Muscle of back (tissue), 3 donors: ENCODE measurements at regions not wholly inside any gene's neighbourhood (a gene's known extent, or its start where the extent isn't known, plus 50 kb on each side); places are given as distances from the start of the nearest gene placed in this dataset.
"Not testable (repeated sequence)": the region's sequence is repeated elsewhere in the genome, so short reads cannot be mapped to it uniquely, and the experiment has no call there.

Experiments
- DNase-seq, 3 donors: peaks; one replicate each; pipeline versions ENCODE4 v3.0.0 to v3.0.0-alpha.2; 2013

GRCh38 chr5:71822065-71822464 lies 103.0 kb downstream of the CARTPT start:
- not testable (repeated sequence) for DNase-seq

DNA sequence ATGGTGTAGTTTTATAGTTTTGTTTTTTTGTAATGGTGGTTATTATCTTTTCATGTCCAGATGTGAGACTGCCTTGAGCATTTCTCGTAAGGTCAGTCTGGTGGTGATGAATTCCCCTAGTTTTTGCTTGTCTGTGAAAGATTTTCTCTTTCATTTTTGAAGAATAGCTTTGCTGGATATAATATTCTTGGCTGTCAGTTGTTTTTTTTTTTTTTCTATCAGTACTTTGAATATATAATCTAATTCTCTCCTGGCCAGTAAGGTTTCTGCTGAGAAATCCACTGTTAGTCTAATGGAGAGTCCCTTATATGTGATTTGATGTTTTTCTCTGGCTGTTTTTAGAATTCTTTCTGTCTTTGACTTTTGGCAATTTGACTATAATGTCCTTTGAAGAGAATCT lies 106.9 kb downstream of the CARTPT start:
- DNase-seq, result no peak

DNA sequence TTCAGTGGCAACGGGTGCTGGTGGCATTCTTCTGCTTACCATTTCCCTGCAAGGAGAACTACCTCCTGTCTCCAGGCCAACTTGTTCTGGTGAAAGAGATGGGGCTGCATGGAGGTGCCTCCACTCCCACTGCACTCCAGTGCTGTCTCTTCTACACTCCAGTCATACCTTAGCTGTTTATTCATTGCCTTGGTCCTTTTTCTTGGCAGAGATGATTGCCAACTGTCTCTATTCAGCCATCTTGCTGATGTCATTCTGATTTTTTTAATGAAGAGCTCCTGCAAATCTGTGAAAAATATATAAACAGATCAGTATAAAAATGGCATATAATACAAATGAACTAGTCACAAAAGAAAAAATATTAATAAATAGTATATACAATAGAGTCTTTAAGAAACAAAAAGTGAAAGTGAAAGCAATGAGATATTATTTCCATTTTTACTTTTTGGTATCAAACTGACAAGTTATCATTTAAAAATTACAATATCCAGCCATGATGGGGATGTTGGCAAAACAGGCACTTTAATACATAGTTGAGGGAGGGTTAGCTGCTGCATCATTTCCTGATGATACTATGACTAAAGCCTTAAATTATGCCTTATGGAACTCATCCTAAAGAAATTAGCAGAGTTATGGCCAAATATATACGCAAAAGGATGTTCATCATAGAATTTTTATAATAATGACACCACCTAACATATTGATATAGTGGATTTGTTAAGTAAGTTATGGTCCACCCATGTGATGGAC lies 109.4 kb downstream of the CARTPT start:
- peak in 1 of 3 donors; percentile 64 for DNase-seq

DNA sequence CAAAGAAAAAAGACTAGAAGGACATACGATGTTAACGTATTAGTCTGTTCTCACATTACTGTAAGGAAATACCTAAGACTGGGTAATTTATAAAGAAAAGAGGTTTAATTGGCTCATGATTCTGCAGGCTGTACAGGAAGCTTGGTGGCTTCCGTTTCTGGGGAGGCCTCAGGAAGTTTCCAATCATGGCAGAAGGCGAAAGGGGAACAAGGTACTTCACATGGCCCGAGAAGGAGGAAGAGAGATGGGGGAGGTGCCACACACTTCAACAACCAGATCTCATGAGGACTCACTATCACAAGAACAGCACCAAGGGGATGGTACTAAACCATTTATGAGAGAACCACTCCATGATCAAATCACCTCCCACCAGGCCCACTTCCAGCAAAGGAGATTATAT lies 110.1 kb downstream of the CARTPT start:
- DNase-seq, result no peak

DNA sequence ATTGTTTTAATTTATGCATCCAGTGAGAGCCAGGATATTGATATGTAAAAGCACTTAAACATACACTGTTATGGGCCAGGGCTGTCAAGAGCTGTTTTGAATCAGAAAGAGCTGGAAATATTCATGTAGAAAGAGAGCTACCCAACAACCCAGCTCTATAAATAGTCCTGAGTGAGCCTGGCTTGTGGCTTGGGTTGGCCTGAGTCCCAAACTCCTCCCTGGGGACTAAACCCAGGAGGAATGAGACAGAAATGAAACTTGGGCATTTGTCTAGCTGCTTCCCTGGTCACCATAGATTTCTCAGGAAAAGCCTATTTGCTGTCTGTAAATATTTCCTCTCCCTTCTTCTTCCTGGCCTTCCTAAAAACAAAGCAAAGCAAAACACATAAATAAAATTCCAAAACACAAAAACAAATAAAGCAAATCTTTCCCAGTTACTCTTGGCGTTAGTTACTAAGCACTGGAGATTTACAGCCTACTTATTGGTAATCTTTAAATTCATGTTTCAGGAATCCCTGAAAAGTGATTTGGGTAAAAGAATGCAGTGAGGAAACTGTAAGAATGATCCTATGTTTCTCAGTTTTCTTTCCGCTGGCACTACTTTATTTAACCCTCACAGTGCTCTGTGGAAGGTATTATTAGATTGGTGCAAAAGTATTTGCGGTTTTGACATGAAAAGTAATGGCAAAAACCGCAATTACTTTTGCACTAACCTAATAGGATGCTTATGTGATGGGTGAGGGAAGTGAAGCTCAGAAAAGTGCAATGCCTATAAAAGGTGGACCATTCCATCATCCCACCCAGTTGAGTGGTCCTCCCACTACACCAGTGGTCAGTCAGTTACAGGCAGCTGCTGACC lies 111.8 kb downstream of the CARTPT start:
- peak; percentile 64 to 91 (median 86) for DNase-seq

DNA sequence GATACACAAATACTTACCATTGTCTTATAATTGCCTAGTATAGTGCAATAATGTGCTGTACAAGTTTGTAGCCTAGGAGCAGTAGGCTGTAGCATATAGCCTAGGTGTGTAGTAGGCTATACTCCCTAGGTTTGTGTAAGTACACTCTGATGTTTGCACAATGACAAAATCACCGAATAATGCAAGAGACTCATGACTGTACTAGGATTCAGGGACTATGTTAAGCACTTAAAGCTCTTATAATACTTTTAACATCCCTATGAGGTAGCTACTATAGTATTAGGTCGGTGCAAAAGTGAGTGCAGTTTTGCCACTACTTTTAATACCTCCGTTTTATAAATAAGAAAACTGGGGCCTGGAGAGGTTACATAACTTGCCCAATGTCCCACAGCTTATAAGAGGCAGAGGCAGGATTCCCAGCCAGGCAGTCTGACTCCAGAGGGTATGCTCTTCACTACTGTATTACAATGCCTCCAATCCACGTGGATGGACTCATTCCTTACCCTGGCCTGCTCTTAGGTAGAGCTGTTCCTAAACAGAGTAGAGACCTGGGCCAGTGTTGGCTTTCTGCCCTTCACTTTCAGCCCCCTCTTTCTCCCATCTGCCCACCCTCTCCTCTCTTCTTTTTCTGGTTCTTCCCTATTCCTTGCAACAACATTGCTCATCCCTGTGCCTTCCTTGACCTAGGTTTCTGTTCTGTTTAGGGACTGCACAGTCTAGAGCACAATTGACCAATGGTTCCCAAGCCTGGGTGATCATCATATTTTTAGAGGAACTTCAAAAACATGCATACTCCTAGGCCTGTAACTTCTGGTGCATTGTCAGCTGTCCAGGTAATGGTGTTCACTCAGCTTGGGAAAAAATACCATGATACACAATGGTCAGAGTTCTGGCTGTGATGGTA lies 114.0 kb downstream of the CARTPT start:
- DNase-seq, result no peak

GRCh38 chr5:71834601-71835000 lies 115.5 kb downstream of the CARTPT start:
- DNase-seq, result no peak

- peak in 1 of 3 donors; percentile 18 for DNase-seq
Observed at GRCh38 chr5:71836084-71836483, 117.0 kb downstream of the CARTPT start.

GRCh38 chr5:71836559-71837112 lies 117.6 kb downstream of the CARTPT start:
- DNase-seq, result no peak

DNA sequence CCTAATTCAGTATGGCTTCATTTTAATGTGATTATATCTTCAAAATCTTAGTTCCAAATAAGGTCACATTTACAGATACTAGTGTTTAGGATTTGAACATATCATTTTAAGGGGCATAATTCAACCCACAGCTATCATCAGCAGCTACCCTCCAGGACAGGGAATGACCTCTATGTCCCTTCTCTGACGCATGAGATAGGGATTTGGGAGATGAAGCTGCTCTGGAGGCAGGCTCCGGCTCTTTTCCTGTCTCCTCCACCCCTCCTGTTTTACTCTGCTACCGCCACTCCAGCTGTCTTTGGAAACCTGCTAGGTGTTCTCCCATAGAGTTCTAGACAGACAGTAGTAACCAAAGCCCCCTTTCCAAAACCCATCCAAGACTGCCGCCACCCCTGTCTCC lies 119.2 kb downstream of the CARTPT start:
- DNase-seq, result no peak

DNA sequence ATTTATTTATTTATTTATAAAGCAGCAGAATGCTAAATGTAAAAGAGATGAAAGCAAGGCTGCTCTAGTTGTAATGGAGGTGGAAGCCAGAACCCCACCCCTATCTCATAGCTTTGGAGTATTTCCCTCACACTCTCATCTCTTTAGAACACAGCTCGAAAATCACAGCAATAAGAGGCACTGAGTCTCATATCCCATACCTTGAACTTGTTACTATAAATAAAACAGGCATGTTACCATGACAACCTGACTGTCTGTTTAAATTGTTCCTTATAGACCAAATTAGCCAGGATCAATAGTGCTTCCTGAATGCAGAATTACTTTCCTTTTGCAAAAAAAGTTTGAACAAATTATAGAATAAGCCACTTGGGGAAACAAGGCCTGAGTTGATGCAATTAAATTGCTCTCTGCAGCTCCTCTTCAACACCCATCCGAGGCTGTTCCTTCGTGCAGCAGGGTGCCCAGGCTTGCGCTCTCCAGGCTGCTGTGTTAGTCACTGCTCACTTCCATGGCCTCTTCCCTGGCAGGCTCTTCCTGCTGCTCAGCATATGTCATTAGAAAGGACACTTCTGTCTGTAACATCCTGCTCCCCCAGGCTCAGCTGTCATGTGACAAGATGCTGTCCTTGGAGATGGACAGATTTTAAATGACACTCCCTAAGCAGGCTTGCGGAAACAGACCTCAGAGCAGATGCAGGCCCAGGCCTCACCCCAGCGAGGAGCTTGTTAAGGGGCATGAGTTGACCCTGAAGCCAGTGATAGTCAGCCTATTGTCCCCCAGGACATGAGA lies 120.2 kb downstream of the CARTPT start:
- DNase-seq, result peak in 1 of 3 donors; percentile 28

DNA sequence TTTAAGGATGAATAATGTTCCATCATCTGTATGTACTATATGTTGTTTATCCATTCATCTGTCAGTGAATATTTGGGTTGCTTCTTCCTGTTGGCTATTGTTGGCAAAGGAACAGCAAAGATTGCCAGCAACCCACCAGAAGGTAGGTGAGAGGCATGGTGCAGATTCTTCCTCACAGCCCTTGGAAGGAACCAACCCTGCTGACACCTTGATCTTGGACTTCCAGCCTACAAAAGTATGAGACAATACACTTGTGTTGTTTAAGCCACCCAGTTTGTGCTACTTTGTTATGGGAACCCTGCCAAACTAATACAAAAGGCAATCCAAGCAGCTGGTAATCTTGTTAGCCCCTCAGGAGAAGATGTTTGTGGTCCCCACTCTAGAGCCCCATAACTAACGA lies 122.0 kb downstream of the CARTPT start:
- DNase-seq, result no peak

DNA sequence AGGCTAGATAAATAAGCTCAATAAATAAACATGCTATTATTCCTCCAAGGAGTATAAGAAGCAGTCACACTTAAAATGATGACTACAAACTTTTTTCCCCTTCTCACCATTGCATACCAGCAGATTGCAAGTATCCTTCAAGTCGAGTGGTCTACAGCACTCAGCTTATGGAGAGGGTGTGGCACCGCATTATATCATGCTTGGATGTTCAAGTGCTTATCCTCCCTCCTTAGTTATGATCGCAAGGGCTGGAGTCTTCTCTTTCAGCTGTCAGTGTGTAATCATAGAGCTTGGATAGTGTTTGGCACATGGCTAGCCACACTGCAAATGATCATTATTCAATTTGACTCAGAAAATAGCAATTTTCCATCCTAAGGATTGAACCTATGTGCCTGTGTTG lies 124.0 kb downstream of the CARTPT start:
- no peak for DNase-seq

GRCh38 chr5:71844862-71845261 lies 125.8 kb downstream of the CARTPT start:
- DNase-seq, result no peak

DNA sequence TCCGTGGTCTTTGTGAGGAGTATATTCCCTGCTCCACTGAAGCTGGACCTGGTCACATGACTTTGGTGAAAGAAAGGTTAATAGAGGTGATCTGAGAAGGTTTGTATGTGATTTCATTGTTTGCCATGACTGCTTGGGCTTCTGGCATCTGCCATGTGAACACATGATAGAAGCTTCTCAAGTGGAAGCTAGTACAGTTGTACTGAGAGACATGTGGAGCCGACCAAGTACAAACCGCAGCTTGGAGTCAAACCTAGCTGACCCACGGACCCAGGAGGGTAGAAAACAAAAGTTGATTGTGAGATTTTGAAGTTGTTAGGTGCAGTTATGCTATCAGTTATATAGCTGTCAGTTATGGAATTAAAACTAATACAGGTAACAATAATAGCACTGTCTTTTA lies 140.4 kb downstream of the CARTPT start:
- DNase-seq, result no peak

DNA sequence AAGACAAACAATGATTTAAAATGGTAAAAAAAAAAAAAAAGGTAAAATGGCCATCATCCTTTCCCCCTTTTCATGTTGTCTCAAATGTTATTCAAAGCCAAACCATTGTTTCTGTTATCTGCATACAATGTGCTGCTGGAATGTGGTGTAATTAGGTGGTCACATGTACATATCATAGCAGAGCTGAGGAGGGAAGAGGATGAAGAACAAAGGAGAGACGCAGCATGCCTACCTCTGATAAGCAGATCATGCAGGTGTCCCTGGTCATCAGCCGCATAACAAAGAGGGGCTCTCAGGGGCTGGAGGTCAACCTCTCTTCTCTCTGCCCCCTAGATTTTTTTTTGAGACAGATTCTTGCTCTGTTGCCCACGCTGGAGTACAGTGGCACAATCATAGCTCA lies 141.0 kb downstream of the CARTPT start:
- no peak for DNase-seq

- no peak for DNase-seq
Observed at GRCh38 chr5:71861682-71862081, 142.6 kb downstream of the CARTPT start.

- peak in 1 of 3 donors; percentile 66 for DNase-seq
Observed at GRCh38 chr5:71862087-71862486, 143.0 kb downstream of the CARTPT start.

- DNase-seq, result peak in 1 of 3 donors; percentile 52
Observed at GRCh38 chr5:71862507-71863060, 143.5 kb downstream of the CARTPT start.
